NCI-H748 (cell line): ENCODE measurements at regions not wholly inside any gene's neighbourhood (a gene's known extent, or its start where the extent isn't known, plus 50 kb on each side); places are given as distances from the start of the nearest gene placed in this dataset.

ENCODE experiments used
- DNase-seq: peaks from one replicate; lab custom pipeline; 2025; ENCODE audit not compliant: unreplicated experiment; lab: John Stamatoyannopoulos, UW

DNA sequence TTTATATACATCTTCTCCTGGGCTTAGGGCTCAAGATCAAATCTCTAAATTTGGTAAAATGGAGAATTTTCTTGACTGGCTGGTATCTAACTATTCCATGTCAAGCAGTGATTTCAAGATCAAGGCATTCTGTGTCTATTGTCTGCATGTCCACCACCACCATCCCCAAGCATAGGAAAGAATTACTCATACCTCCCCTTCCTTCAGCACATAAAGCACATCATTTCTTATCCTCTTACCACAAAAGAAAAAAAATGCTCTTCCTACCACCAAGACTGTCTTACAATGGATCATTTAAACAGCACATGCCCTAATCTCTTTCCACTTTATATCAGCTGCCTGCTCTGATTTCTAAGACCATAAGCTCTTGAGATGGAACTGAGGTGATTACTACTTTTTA is 470.5 kb upstream of the THBS1 start:
- DNase-seq = no peak

DNA sequence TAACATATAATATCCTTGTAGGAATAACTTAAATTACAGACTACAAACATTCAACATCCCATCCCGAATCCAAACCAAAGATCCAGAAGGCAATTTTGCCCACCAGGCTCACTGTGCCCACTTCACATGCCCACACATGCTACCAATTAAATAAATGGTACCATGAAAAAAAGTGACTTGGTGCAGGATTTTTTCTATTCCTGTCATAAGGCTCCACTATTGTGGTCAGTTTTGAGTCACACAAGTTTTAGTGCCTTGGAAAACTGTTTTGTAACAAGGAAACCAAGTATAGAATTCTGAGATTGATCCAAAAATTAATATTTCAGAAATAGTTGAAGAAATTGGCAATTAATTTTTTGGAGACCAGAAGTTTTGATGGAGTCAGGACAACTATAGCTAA is 470.1 kb upstream of the THBS1 start:
- DNase-seq = no peak

DNA sequence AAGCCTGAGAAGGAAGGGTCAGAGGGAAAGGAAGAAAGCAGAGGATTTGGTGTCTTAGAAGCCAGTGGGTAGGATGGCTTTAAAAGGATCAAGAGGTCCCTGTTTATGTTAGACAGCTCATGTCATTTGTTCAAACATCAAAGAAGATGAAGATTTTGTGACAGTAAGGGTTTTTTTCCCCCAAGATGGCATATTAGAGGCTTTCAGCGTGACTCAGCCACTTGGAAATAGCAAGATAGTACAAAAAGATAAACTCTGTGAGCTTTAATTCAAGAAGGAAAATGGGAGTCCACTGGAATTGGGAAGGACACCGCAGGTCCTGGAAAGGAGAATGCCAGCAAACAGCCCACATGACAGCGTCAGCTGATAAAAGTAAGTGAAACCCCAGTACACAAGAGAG is 467.1 kb upstream of the THBS1 start:
- no peak for DNase-seq

DNA sequence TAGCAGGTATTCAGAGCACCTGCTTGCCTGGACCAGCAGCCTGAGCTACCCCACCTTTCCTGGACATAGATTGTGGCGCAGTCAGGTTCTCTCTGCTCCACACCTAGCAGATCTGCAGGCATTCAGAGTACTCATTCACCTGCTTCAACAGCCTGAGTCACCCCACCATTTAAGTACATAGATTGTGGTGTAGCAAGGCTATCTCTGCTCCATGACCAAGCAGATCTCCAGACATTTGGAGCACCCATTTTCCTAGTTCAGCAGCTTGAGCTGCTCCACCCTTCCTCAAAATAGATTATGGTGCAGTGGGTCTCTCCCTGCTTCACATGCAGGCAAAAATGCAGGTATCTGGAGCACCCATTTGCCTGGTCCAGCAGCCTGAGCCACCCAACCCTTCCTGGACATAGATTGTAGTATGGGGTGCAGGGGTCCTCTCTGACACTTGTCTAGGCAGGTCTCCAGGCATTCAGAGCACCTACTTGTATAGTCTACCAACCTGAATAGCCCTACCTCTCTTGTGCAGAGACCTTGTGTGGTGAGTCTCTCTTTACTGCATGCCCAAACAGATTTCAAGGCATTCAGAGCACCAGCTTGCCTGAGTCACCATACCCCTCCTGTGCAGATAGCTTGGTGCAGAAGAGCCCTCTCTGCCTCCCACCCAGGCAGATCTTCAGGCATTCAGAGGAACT is 466.0 kb upstream of the THBS1 start:
- DNase-seq = no peak

DNA sequence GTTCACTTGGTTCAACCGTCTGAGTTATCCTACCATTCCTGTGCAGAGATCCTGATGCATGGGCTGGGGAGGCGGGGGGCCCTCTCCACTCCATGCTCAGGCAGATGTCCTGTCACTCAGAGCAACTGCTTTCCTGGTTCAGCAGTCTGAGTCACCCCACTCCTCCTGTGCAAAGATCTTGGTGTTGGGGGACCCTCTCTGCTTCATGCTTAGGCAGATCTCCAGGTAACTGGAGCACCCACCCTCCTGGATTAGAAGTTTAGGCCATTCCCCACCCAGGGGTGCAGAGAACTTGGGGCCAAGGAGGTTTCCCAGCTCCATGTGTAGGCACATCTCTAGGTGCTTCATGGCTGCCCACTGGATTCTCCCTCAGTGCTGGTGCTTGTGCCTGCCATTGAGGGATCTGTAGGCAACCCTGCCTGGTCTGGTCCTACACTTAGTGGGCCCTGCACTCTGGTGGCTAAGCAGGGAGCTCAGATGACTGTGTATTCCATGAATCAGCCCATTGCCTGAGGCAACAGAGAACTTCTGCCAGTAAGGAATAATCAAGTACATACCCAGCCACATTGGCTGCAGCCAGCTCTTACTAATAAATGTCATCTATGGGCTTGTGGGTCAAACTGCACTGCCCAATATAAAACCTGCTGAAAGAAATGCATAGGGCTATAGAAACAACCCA is 465.4 kb upstream of the THBS1 start:
- no peak for DNase-seq

DNA sequence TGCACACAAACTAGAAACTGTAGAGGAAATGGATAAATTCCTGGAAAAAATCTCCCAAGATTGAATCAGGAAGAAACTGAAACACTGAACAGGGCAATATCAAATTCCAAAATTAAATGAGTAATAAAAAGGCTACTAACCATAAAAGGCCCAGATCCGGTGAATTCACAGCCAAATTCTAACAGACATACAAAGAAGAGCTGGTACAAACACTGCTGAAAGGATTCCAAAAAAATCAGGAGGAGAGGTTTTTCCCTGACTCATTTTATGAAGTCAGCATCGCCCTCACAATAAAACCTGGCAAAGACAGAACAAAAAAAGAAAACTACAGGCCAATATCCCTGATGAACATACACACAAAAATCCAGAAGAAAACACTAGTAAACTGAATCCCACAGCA is 462.4 kb upstream of the THBS1 start:
- no peak for DNase-seq

DNA sequence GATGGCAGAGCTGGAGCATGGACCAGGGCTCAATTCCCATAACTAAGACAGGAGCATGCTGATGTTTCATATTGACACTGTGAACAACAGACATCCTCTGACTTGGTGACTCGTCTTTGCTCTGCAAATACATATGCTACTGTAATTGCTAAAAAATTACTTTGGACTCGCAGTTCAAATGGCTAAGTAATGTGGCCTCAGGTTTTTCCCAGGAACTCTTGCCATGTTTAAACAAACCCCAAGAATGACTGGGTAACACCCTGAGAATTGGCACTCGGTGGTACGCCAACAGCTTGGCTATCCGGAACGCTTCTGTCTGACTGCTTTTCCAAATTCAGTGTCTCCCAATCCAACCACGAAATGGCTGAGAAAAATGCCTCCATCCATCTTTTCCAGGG is 456.7 kb upstream of the THBS1 start:
- DNase-seq = no peak

DNA sequence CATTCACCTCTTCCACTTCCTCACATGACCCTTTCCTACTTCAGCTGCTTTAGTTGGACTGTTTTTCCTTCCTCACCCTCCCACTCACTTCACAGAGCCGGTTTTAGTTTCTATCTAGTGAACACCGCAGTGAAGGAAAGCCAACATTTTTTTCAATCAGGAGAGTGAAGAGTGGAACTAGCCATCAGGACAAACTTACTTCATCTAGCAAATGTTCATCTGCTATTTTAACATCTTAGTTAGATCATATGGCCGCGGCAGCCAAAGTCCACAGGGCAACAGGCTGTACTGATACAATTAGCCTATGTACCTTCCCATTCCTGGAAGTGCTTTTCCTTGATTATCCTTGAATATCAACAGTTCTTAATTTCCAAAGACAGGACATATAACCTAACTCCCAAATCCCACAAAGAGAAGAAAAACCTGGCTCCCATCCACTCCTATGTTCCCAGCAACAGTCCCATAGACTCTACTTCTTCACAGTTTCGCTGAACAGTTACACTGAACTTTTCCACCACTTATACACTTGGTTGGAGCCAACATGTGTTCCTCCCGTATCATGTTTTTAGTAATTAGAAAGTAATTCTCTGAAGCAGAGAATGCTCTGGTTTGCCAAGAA is 456.2 kb upstream of the THBS1 start:
- DNase-seq = no peak

DNA sequence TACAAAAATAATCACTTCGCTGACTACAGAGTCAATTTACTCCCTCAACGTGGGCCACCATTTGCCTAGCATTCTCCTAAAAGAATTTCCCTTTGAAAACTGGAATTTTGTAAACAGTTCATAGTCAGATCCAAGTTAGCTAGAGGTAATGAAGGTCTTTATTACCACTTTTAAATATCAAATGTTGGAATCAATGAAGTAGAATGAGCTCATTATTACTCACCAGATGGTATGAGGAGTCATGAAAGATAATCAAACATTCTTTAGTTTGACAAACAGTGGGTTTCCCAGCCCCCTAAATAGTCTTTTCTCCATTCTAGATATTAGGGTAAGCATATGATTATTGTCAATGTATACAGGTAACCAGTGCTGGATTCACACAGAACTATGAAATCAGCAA is 455.7 kb upstream of the THBS1 start:
- DNase-seq = no peak

DNA sequence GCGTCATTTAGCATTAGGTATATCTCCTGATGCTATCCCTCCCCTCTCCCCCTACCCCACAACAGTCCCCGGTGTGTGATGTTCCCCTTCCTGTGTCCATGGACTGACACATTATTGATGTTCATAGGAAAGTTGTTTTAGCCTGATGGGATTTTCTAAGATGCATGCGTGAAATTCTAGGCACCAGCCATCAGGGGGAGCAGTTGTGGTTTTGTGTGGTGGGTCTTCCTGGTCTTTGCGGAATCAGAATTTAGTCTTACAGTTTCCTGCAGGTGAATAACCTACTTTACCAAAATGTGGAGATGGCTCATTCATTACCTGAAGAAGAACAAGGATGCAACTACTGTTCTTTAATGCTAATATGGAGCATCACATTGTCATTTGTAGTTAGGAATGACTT is 455.0 kb upstream of the THBS1 start:
- DNase-seq = peak; percentile 13

DNA sequence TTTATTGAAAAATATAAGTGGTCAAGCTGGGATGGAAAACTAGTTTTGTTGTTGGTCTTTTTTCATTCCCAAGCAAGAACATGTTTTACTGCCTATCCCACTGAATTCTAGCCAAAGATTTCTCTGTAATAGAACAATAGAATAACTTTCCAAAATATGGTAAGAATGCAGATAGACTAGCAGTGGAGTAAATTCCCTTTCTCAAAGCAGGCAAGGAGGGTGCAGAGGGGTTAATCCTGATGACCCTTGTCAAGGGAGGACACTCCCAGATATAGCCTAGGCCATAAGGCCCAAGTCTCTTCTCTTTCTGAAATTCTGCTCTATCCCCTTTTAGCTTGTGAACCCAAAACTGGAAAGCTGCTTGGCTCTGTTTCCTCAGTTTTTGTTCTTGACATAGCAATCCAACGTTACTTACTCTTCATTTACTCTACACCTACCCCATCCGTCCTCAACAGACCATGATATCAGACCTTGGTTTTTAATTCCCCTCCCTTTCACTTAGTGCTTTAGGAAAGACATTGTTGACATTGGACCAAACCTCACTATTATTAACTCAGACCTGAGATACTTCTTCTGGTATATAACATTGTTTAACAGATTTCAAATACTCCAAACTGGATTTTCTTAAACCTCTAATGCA is 453.6 kb upstream of the THBS1 start:
- DNase-seq = no peak

DNA sequence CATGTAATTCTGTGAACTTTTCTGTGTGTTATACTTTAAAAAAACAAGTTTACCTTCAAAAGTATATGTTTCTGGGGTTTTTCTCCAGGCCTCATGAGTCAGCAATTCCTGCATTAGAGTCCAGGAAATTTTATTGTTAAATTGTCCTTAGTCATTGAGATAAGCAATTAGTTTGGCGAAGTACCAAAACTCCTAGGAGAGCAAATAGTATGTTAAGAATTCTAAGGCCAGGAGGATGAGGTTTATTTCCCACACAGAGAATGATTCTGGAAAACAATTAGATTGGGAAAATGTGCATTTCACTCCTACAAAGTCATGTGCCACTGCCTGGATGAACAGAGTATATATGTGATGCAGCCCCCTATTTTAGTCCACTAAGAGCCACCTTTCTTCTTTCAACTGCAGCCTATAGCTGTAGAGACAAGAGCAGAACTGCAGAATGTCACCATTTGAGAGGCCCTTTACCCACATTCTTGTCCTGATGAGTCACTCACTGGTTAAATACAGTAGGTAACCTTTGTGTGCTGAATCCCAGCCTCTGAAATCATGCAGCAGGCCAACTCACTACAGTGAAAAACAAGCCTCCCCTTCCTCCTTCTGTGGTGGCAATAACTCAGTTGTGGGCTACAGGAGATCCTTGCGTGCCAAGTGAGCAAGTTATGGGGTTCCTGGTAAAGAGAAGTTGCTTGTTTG is 452.8 kb upstream of the THBS1 start:
- no peak for DNase-seq

DNA sequence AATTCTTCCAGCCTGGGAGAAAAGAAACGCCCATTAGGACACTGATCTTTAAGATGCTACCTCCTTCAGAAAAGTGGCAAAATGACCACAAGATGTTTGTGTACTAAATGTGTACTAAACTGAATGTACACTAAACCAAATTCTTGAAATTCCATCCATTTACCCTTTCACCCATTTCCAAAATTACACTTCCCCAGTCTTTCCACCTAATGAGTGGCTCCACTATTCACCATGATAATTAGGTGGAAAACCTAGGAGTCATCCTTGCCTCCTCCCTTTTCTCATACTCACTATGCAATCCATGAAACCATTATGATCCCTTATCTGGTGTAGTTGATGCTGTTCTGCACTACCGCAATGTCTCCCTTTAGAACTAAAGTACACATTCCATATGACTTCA is 452.1 kb upstream of the THBS1 start:
- no peak for DNase-seq

DNA sequence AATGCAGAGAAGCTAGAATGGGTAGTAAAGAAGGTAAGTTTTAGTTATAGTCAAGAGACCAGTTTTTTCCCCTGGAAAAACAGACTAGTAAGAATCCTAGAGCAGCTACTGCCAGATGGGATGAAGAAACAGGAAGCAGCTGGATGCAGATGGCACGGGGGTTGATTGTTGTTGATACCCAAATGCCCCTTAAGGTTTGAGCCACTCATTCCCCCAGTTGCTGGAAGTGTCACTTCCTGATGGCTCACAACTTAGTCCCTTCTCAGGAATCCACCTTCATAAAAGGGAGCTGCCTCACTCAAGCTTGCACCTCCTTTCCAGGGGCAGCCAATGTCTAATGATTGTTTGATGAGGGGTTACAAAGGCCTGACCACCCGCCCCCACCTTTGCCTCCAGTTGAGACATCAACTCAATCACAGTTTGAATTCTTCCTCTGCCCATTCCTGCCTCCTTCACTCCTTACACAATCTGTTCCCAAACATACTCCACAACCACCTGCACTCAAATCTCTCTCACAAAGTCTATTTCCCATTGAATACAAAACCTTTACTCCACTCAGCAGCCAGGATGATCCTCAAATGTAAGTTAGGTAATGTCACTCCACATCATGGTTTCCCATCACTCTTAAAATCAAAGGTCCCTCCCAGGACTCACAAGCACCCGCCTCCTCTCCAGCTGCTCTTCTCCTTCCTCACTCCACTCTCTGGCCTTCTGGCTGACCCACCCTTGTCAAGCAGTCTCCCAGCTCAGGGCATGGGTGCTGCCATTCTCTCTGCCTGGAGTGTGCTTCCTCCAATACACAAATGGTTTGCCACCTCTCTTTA is 450.1 kb upstream of the THBS1 start:
- no peak for DNase-seq

DNA sequence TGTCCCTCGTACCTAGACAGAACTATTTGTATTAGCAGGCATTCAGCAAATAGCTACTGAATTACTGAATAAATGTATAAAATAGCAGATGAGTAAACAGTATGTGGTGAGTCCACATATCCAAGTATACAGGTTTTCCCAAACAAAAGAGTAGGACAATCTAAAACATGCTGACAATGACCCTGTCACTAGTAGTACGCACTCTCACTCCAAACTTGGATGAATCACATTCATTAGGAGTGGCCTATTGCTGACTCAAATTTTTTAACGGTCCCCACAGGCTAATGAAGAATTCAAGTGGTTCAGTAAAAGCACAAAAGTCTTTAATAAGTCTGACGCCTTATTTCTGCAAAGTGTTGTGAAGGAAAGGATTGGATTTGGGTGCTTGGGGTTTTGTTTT is 449.3 kb upstream of the THBS1 start:
- DNase-seq = no peak

DNA sequence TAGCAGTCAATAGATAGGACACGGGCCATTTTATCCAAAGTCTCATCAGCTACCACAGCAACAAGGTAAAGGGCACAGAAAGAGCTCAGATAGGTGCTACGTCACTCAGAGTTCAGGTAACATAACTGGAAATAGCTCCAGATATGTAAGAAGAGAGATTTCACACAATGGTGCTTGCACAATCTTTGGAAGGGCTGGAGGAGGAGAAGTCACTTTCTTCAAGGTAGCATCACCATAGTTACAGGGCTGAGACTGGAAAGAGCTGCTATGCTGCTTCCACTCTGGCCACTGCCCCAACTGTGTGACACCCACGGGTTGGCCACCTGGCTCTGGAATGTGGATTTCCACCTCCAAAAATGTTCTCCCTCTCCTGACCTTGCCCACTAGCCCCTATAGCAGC is 448.8 kb upstream of the THBS1 start:
- DNase-seq = no peak

DNA sequence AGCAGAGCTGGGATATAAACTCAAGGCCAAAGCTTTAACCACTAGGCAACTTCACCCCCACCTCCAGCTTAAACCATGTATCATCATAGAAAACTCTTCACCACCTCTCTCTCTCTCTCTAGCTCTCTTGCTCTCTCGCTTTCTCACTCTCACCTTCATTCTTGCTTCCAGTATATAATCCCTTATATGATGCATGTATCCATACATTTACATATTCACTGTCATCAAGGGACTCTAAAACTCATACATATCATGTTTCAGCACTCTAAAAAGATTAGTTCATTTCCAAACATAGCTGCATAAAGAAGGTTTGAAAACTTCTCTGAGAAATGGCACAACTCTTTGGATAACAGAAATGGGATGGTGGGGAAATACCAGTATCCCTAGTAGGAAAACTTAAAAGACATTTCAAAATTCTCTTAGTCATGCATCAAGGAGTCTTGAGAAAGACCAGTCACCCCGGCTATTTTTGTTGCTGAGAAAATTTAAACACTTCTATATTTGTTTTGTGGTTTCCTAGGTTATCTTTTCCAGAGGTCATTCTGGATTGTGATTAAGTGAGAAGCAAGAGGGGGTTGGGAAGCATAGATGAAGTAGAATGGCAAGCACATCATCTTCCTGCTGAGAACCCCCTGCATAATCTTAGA is 447.8 kb upstream of the THBS1 start:
- no peak for DNase-seq

DNA sequence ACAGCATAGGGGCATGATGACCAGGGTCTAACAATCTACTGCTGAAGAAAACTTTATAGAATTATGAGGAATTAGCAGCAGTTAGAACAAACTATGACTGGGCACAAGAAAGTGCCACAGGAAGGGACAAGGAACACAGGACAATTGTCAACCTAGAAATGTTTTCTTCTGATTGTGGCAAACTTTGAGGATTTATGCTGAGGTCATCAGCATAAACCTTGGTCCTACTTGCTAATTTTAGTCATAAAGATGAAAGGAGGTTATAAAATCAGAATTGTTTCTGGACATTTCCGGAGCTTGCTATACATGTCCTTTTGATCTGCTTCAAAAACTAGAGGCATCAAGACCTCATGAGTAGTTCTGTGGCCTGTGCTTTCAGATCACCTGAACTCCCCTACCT is 446.6 kb upstream of the THBS1 start:
- DNase-seq = no peak

DNA sequence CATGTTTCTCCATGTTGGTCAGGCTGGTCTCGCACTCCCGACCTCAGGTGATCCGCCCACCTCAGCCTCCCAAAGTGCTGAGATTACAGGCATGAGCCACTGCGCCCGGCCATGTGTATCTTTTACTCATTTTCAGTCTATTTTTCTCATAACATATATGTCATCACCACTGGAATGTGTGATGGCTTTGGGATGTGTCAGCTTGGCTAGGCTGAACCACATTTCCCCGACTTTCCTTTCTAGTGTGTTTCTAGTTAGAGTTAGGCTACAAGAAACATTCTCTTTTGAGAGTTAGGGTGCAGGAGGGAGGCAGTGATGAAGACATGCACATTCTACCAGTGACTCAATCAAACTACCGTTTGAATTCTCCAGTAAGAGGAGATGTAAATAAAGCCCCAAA is 444.9 kb upstream of the THBS1 start:
- no peak for DNase-seq

DNA sequence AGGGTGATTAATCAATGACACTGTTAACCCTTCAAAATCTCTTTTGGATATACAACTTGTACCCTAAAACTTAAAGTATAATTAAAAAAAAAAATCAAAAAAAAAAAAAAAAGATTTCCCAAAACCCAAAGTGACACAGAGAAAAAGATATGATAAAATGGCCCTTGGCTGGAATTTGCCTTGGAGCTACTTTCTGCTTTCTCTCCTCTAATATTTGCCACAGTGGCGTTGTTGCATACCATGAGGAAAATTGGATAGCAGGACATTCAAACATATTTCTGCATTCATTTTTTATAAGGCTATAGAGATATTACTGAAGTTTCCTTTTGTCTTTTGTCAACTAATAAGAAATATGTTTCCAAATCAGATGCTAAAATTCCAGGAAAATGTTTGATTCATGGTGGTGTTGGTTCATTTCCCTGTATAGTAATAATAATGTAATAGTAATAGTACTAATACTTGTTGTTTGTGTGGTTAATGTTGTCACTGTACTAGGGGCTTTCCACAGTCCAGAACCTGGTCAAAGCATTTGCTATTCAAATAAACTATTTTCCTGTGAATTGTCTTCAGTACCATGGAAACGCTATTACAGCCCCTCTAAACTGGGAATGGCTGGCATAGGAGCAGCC is 441.3 kb upstream of the THBS1 start:
- DNase-seq = no peak
